Esophagus squamous epithelium (tissue), 5 donors: ENCODE measurements at regions not wholly inside any gene's neighbourhood (a gene's known extent, or its start where the extent isn't known, plus 50 kb on each side); places are given as distances from the start of the nearest gene placed in this dataset.

ENCODE experiments used
- DNase-seq: peaks from one replicate; lab custom pipeline; 2025; lab: John Stamatoyannopoulos, UW
- H3K27ac ChIP-seq, 4 donors: fragments of 200-600 bp; sonication (generic); one replicate each; pipeline ENCODE4 v1.5.1; 2016 to 2019; ENCODE audit warnings: mild to moderate bottlenecking in 1 of 4
- H3K27me3 ChIP-seq, 4 donors: fragments of 200-600 bp; sonication (generic); 1 replicate in 3 of 4; 2 replicates in 1 of 4; pipeline versions ENCODE4 v1.5.1 to v1.6.0; 2017 to 2021; ENCODE audit warnings: antibody characterized with exemption in 1 of 4
- H3K36me3 ChIP-seq, 3 donors: fragments of 200-600 bp; sonication (generic); one replicate each; pipeline ENCODE4 v1.5.1; 2016 to 2019
- H3K4me1 ChIP-seq, 3 donors: fragments of 200-600 bp; sonication (generic); one replicate each; pipeline ENCODE4 v1.5.1; 2017 to 2019
- H3K4me3 ChIP-seq, 4 donors: fragments of 200-600 bp; sonication (generic); 1 replicate in 3 of 4; 2 replicates in 1 of 4; pipeline ENCODE4 v1.5.1; 2016 to 2019; ENCODE audit warnings: mild to moderate bottlenecking in 2 of 4, moderate library complexity in 1 of 4
- H3K9me3 ChIP-seq, 3 donors: fragments of 200-600 bp; sonication (generic); one replicate each; pipeline ENCODE4 v1.5.1; 2016 to 2019
- POLR2A ChIP-seq, 4 donors: fragments of 450-650 bp; IDR thresholded peaks; one replicate each; pipeline ENCODE4 v1.6.1; 2017; ENCODE audit warnings: antibody characterized with exemption in 4 of 4, mild to moderate bottlenecking in 4 of 4, moderate library complexity in 3 of 4
- WGBS, 2 donors: methylation state at CpG; one replicate each; pipeline ENCODE4 v1.1.5; 2018; 5-methylcytosine and 5-hydroxymethylcytosine counted together
- intact Hi-C: fragments of 100-400 bp; cut with DNase I; formaldehyde crosslinking; loops from one replicate; pipeline ENCODE4 v1.15.0; 2022
- TF ChIP-seq, protein P1 (sequence below), 6 experiments: fragments of 450-650 bp in 4 of 6; fragments of 200-600 bp in 2 of 6; sonication (generic) in 2 of 6; IDR thresholded peaks; one replicate each; pipeline ENCODE4 v1.5.1; 2016 to 2019; ENCODE audit warnings: antibody characterized with exemption in 6 of 6, mild to moderate bottlenecking in 4 of 6, moderate library complexity in 4 of 6
- donor health status: DM: yes; HTN: yes; CAD: no.

- Histone ChIP-seq H3K4me3 (no peak overlapping the region), H3K27me3 (no peaks in the 10 kb centered on the region), H3K4me1 (no peaks in the 10 kb centered on the region), H3K27ac (no peak overlapping the region), H3K9me3 (peaks cover 0 to 8% (median 0%) of the 10 kb centered on the region in 3 donors), H3K36me3 (no peaks in the 10 kb centered on the region)
- TF ChIP-seq POLR2A (IDR thresholded peaks at IDR 0.05) = no peak
- TF ChIP-seq, protein P1, sequence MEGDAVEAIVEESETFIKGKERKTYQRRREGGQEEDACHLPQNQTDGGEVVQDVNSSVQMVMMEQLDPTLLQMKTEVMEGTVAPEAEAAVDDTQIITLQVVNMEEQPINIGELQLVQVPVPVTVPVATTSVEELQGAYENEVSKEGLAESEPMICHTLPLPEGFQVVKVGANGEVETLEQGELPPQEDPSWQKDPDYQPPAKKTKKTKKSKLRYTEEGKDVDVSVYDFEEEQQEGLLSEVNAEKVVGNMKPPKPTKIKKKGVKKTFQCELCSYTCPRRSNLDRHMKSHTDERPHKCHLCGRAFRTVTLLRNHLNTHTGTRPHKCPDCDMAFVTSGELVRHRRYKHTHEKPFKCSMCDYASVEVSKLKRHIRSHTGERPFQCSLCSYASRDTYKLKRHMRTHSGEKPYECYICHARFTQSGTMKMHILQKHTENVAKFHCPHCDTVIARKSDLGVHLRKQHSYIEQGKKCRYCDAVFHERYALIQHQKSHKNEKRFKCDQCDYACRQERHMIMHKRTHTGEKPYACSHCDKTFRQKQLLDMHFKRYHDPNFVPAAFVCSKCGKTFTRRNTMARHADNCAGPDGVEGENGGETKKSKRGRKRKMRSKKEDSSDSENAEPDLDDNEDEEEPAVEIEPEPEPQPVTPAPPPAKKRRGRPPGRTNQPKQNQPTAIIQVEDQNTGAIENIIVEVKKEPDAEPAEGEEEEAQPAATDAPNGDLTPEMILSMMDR (IDR thresholded peaks at IDR 0.05) = no peak
- DNase-seq = no peak
- WGBS, 2 donors = 52 to 59% methylated on average over 2 of the region's 2 CpGs
- intact Hi-C loops = no loop called here
Observed at GRCh38 chr20:7773511-7773910, 166.7 kb downstream of the HAO1 start.

DNA sequence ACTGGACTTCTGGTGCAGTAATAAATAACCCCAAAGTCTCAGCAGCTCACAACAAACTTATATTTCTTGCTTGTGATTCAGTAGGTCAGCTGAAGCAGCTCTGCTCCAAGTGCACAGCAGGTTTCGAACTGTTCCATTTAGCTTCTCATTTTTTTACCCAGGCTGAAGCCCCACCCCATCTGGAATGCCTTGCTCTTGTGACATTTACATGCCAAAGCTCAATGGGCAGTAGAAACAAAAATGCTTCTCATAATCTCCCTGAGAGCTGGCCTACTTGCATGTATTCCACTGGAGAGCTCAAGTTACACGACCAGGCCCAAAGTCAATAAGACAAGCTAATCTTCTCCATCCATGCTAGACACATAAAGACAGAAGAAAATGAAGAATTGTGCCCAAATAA, 165.2 kb downstream of the HAO1 start:
- no peak for TF ChIP-seq POLR2A (IDR thresholded peaks at IDR 0.05)
- TF ChIP-seq, protein P1 (IDR thresholded peaks at IDR 0.05) = no peak
- Histone ChIP-seq H3K9me3 (peaks cover 0 to 8% (median 0%) of the 10 kb centered on the region in 3 donors), H3K27ac (no peak overlapping the region), H3K4me3 (no peak overlapping the region), H3K4me1 (no peaks in the 10 kb centered on the region), H3K36me3 (no peaks in the 10 kb centered on the region), H3K27me3 (no peaks in the 10 kb centered on the region)
- intact Hi-C loops = no loop called here
- no peak for DNase-seq
- WGBS, 2 donors = 41 to 44% methylated on average over 2 of the region's 2 CpGs

- DNase-seq = no peak
- H3K4me3 ChIP-seq = no peak overlapping the region
- WGBS, 2 donors = 58 to 65% methylated on average over 2 of the region's 2 CpGs
- no peaks in the 10 kb centered on the region for H3K36me3 ChIP-seq
- H3K27ac ChIP-seq = no peak overlapping the region
- no peak for TF ChIP-seq POLR2A (IDR thresholded peaks at IDR 0.05)
- TF ChIP-seq, protein P1 (IDR thresholded peaks at IDR 0.05) = no peak
- H3K9me3 ChIP-seq = peaks cover 0 to 8% (median 0%) of the 10 kb centered on the region in 3 donors
- H3K4me1 ChIP-seq = no peaks in the 10 kb centered on the region
- no peaks in the 10 kb centered on the region for H3K27me3 ChIP-seq
- intact Hi-C loops = no loop called here
Observed at GRCh38 chr20:7776148-7776547, 164.1 kb downstream of the HAO1 start.

GRCh38 chr20:7790189-7790588, 150.1 kb downstream of the HAO1 start:
- no peak overlapping the region for H3K4me3 ChIP-seq
- no peak overlapping the region for H3K27ac ChIP-seq
- H3K36me3 ChIP-seq = no peaks in the 10 kb centered on the region
- WGBS, 2 donors = 73 to 78% methylated on average over 2 of the region's 2 CpGs
- H3K9me3 ChIP-seq = no peaks in the 10 kb centered on the region
- no peaks in the 10 kb centered on the region for H3K4me1 ChIP-seq
- DNase-seq = no peak
- intact Hi-C loops = no loop called here
- H3K27me3 ChIP-seq = no peaks in the 10 kb centered on the region
- TF ChIP-seq, protein P1 (IDR thresholded peaks at IDR 0.05) = no peak
- TF ChIP-seq POLR2A (IDR thresholded peaks at IDR 0.05) = no peak

DNA sequence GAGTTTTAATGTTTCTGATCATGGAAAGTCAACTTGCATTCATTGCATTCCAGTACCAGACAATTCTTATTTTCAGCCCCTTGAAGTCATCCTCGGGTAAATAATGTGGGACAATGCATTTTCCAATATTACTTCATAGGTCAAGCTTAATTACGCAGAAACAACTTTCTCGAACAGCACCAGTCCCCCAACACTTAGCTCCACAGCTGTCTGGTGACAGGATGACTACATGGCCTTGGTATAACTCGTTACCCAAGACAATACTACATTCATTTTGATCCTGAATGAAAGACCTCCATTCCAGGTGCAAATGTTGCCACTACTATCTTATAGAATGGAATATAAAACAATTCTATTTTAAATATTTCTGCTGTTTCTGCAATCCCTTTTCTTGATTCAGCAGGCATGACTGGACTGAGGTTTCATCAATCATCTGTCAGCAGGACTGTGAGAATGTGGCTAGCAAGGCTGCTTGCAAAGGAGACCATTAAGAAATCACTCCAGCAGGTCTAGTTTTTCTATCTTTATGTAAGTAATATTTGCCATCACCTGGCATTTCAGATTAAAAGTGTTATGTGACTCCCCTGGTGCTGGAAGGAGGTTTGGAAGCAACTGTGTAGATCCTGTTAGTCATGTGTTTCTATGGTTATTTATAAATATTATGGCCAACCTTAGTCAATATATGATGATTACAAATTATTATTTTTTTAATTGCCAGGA, 147.9 kb downstream of the HAO1 start:
- Histone ChIP-seq H3K27me3 (no peaks in the 10 kb centered on the region), H3K27ac (no peak overlapping the region), H3K4me3 (no peak overlapping the region), H3K9me3 (no peaks in the 10 kb centered on the region), H3K36me3 (no peaks in the 10 kb centered on the region), H3K4me1 (no peaks in the 10 kb centered on the region)
- 61 to 73% methylated on average over 4 of the region's 4 CpGs for WGBS, 2 donors
- DNase-seq = no peak
- TF ChIP-seq, protein P1 (IDR thresholded peaks at IDR 0.05) = no peak
- no peak for TF ChIP-seq POLR2A (IDR thresholded peaks at IDR 0.05)
- intact Hi-C loops = no loop called here
